HEK293 (cell line): ENCODE measurements at regions not wholly inside any gene's neighbourhood (a gene's known extent, or its start where the extent isn't known, plus 50 kb on each side); places are given as distances from the start of the nearest gene placed in this dataset.

Experiments
- CTCF ChIA-PET: fragments of 350-600 bp; formaldehyde crosslinking; extraction: SDS; loops from one replicate; lab custom pipeline; 2021; ENCODE audit warnings: antibody characterized with exemption; lab: Yijun Ruan, JAX
- POLR2A ChIA-PET: fragments of 300-600 bp; formaldehyde crosslinking; extraction: SDS; loops from one replicate; lab custom pipeline; 2020; ENCODE audit warnings: antibody characterized with exemption, inconsistent platforms; lab: Yijun Ruan, JAX
- H3K27ac ChIP-seq: fragments of 200-500 bp; sonication (Bioruptor generic); 2 replicates; pipeline ENCODE4 v1.5.1; 2014; ENCODE audit warnings: low read depth, low read length, control low read depth, inconsistent platforms; ENCODE audit errors: extremely low read depth
- H3K36me3 ChIP-seq, 2 experiments: fragments of 200-500 bp in 1 of 2; sonication (Bioruptor generic) in 1 of 2; 1 replicate in 1 of 2; 2 replicates in 1 of 2; pipeline ENCODE4 v1.5.1; 2014 to 2017; ENCODE audit warnings: inconsistent platforms in 2 of 2, low read length in 2 of 2; ENCODE audit not compliant: control insufficient read depth in 2 of 2, insufficient read depth in 1 of 2
- H3K4me1 ChIP-seq: fragments of 200-500 bp; sonication (Bioruptor generic); 2 replicates; pipeline ENCODE4 v1.5.1; 2014; ENCODE audit warnings: mild to moderate bottlenecking, low read length, inconsistent platforms; ENCODE audit not compliant: control insufficient read depth, insufficient read depth
- H3K4me3 ChIP-seq: 2 replicates; pipeline ENCODE4 v1.5.1; 2011; ENCODE audit warnings: low read depth, mild to moderate bottlenecking, control low read depth, low read length, moderate library complexity
- H3K9me3 ChIP-seq: fragments of 200-500 bp; sonication (Bioruptor generic); 2 replicates; pipeline ENCODE4 v1.5.1; 2014; ENCODE audit warnings: low read depth, low read length, inconsistent platforms; ENCODE audit not compliant: control insufficient read depth, insufficient read depth
- AEBP2 ChIP-seq: fragments of 450-650 bp; formaldehyde crosslinking; IDR thresholded peaks from 2 replicates; pipeline ENCODE4 v1.5.1; 2016; ENCODE audit warnings: missing biosample characterization, missing genetic modification characterization, borderline replicate concordance
- ELK4 ChIP-seq: IDR thresholded peaks from 2 replicates; pipeline ENCODE4 v1.6.1; 2011; ENCODE audit warnings: mild to moderate bottlenecking, low read depth, low read length, borderline replicate concordance
- MYNN ChIP-seq: fragments of 450-650 bp; formaldehyde crosslinking; IDR thresholded peaks from 2 replicates; pipeline ENCODE4 v1.5.1; 2016; ENCODE audit warnings: missing biosample characterization, missing genetic modification characterization, borderline replicate concordance
- RBAK ChIP-seq: fragments of 450-650 bp; formaldehyde crosslinking; IDR thresholded peaks from 2 replicates; pipeline ENCODE4 v1.5.1; 2016; ENCODE audit warnings: missing biosample characterization, missing genetic modification characterization
- ZBTB21 ChIP-seq: fragments of 450-650 bp; formaldehyde crosslinking; IDR thresholded peaks from 2 replicates; pipeline ENCODE4 v1.5.1; 2017; ENCODE audit warnings: missing biosample characterization, missing genetic modification characterization
- ZNF138 ChIP-seq: fragments of 450-650 bp; formaldehyde crosslinking; IDR thresholded peaks from 2 replicates; pipeline ENCODE4 v1.5.1; 2016; ENCODE audit warnings: missing biosample characterization, missing genetic modification characterization, borderline replicate concordance
- ZNF16 ChIP-seq: fragments of 450-650 bp; formaldehyde crosslinking; IDR thresholded peaks from 2 replicates; pipeline ENCODE4 v1.5.1; 2016; ENCODE audit warnings: low read depth, missing biosample characterization, missing genetic modification characterization
- ZNF174 ChIP-seq: fragments of 450-650 bp; formaldehyde crosslinking; IDR thresholded peaks from 2 replicates; pipeline ENCODE4 v1.5.0; 2017; ENCODE audit warnings: missing biosample characterization, mild to moderate bottlenecking, missing genetic modification characterization
- ZNF211 ChIP-seq: fragments of 450-650 bp; formaldehyde crosslinking; IDR thresholded peaks from 2 replicates; pipeline ENCODE4 v1.5.1; 2016; ENCODE audit warnings: low read depth, missing biosample characterization, missing genetic modification characterization
- ZNF248 ChIP-seq: fragments of 450-650 bp; formaldehyde crosslinking; IDR thresholded peaks from 2 replicates; pipeline ENCODE4 v1.5.1; 2017; ENCODE audit warnings: missing biosample characterization, missing genetic modification characterization
- ZNF280C ChIP-seq: fragments of 450-650 bp; formaldehyde crosslinking; IDR thresholded peaks from 2 replicates; pipeline ENCODE4 v1.5.1; 2016; ENCODE audit warnings: missing biosample characterization, missing genetic modification characterization
- ZNF311 ChIP-seq: fragments of 450-650 bp; formaldehyde crosslinking; IDR thresholded peaks from 2 replicates; pipeline ENCODE4 v1.5.1; 2017; ENCODE audit warnings: missing biosample characterization, missing genetic modification characterization, borderline replicate concordance
- ZNF350 ChIP-seq: fragments of 450-650 bp; formaldehyde crosslinking; IDR thresholded peaks from 2 replicates; pipeline ENCODE4 v1.5.0; 2017; ENCODE audit warnings: missing biosample characterization, mild to moderate bottlenecking, missing genetic modification characterization
- ZNF391 ChIP-seq: fragments of 450-650 bp; formaldehyde crosslinking; IDR thresholded peaks from 2 replicates; pipeline ENCODE4 v1.5.1; 2016; ENCODE audit warnings: low read depth, missing biosample characterization, missing genetic modification characterization, borderline replicate concordance
- ZNF488 ChIP-seq: fragments of 450-650 bp; formaldehyde crosslinking; IDR thresholded peaks from 2 replicates; pipeline ENCODE4 v1.5.1; 2016; ENCODE audit warnings: missing biosample characterization, missing genetic modification characterization
- ZNF626 ChIP-seq: fragments of 450-650 bp; sonication (Bioruptor Pico); formaldehyde crosslinking; IDR thresholded peaks from 2 replicates; pipeline ENCODE4 v1.5.1; 2018; ENCODE audit warnings: missing biosample characterization, missing genetic modification characterization, inconsistent platforms
- ZNF701 ChIP-seq: fragments of 450-650 bp; formaldehyde crosslinking; IDR thresholded peaks from 2 replicates; pipeline ENCODE4 v1.5.1; 2016; ENCODE audit warnings: missing biosample characterization, missing genetic modification characterization
- ZNF837 ChIP-seq: fragments of 450-650 bp; formaldehyde crosslinking; IDR thresholded peaks from 2 replicates; pipeline ENCODE4 v1.5.1; 2016; ENCODE audit warnings: missing biosample characterization, missing genetic modification characterization
- ZXDB ChIP-seq: fragments of 450-650 bp; formaldehyde crosslinking; IDR thresholded peaks from 2 replicates; pipeline ENCODE4 v1.5.1; 2016; ENCODE audit warnings: missing biosample characterization, missing genetic modification characterization
- TF ChIP-seq, protein P1 (sequence below): fragments of 450-650 bp; formaldehyde crosslinking; IDR thresholded peaks from 2 replicates; pipeline ENCODE4 v1.5.1; 2016; ENCODE audit warnings: missing biosample characterization, missing genetic modification characterization

- no peak for TF ChIP-seq ZNF280C (tag by site-specific recombination)
- TF ChIP-seq ZNF701, result no peak
- TF ChIP-seq RBAK, result no peak
- TF ChIP-seq ZNF837 (tag by site-specific recombination), result no peak
Measured at GRCh38 chr3:64303401-64303800, 78.1 kb upstream of the PRICKLE2 start (continued).

- Histone ChIP-seq H3K9me3 (no peaks in the 10 kb centered on the region), H3K4me3 (no peak overlapping the region), H3K27ac (no peak overlapping the region), H3K36me3 (no peaks in the 10 kb centered on the region), H3K4me1 (no peaks in the 10 kb centered on the region)
- POLR2A ChIA-PET, result no interaction called here
- CTCF ChIA-PET, result interaction anchor here (0.6 to 0.8 kb wide), 2 partner anchors 23 to 56 kb away, joined by 3 read pairs; no protein-coding TSS in a partner anchor
- TF ChIP-seq, protein P1, sequence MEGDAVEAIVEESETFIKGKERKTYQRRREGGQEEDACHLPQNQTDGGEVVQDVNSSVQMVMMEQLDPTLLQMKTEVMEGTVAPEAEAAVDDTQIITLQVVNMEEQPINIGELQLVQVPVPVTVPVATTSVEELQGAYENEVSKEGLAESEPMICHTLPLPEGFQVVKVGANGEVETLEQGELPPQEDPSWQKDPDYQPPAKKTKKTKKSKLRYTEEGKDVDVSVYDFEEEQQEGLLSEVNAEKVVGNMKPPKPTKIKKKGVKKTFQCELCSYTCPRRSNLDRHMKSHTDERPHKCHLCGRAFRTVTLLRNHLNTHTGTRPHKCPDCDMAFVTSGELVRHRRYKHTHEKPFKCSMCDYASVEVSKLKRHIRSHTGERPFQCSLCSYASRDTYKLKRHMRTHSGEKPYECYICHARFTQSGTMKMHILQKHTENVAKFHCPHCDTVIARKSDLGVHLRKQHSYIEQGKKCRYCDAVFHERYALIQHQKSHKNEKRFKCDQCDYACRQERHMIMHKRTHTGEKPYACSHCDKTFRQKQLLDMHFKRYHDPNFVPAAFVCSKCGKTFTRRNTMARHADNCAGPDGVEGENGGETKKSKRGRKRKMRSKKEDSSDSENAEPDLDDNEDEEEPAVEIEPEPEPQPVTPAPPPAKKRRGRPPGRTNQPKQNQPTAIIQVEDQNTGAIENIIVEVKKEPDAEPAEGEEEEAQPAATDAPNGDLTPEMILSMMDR (tag by site-specific recombination), result no peak
- TF ChIP-seq ZNF248 (tag by site-specific recombination), result no peak
- no peak for TF ChIP-seq MYNN (tag by site-specific recombination)
- no peak for TF ChIP-seq ZXDB (tag by site-specific recombination)
- TF ChIP-seq ZNF488 (tag by site-specific recombination), result no peak
- TF ChIP-seq AEBP2 (tag by site-specific recombination), result no peak
- no peak for TF ChIP-seq ZNF16
- TF ChIP-seq ZNF311 (tag by site-specific recombination), result no peak
- no peak for TF ChIP-seq ZNF211 (tag by site-specific recombination)
- no peak for TF ChIP-seq ZNF350 (tag by site-specific recombination)
- TF ChIP-seq ZNF391 (tag by site-specific recombination), result no peak
- no peak for TF ChIP-seq ELK4
- TF ChIP-seq ZBTB21 (tag by site-specific recombination), result no peak
- TF ChIP-seq ZNF626 (tag by site-specific recombination), result no peak
- TF ChIP-seq ZNF174, result no peak
- no peak for TF ChIP-seq ZNF138 (tag by site-specific recombination)
Measured at GRCh38 chr3:64301476-64301875, 76.2 kb upstream of the PRICKLE2 start.
